SU-DHL-6 (cell line): ENCODE measurements at regions not wholly inside any gene's neighbourhood (a gene's known extent, or its start where the extent isn't known, plus 50 kb on each side); places are given as distances from the start of the nearest gene placed in this dataset.
"Not testable (repeated sequence)": the region's sequence is repeated elsewhere in the genome, so short reads cannot be mapped to it uniquely, and the experiment has no call there.

Source experiments
- CTCF ChIP-seq: fragments of 200-600 bp; sonication (generic); IDR thresholded peaks from one replicate; pipeline ENCODE4 v1.5.1; 2017; ENCODE audit warnings: antibody characterized with exemption, mild to moderate bottlenecking, low read length, moderate library complexity; ENCODE audit not compliant: insufficient read depth, poor library complexity, severe bottlenecking
- EZH2phosphoT487 ChIP-seq: fragments of 200-600 bp; sonication (generic), shearing (Covaris generic); conservative IDR thresholded peaks from 2 replicates; pipeline ENCODE4 v1.6.1; 2018; ENCODE audit warnings: mild to moderate bottlenecking, antibody characterized with exemption, low read length, moderate library complexity, mixed read lengths

GRCh38 chr7:29638841-29639240 is 75.2 kb downstream of the PRR15 start:
- TF ChIP-seq CTCF, EZH2phosphoT487: not testable (repeated sequence)
